GM12878 (cell line): ENCODE measurements at regions not wholly inside any gene's neighbourhood (a gene's known extent, or its start where the extent isn't known, plus 50 kb on each side); places are given as distances from the start of the nearest gene placed in this dataset.

Experiments used
- ATAC-seq: fragments of 200-7000 bp; cut with Tn5 transposase; 3 replicates; pipeline ENCODE4 v1.9.1; 2020; ENCODE audit warnings: mild to moderate bottlenecking, moderate library complexity
- BruUV-seq: library from RNA; stranded (reverse); fragments of 400-500 nt; replicated peaks from 2 replicates; lab custom pipeline; 2021; lab: Mats Ljungman, UMichigan
- CTCF ChIA-PET: fragments of 300-600 bp; sonication (Branson Sonifier 250); formaldehyde crosslinking; extraction: SDS; loops from one replicate; lab custom pipeline; 2021; ENCODE audit warnings: inconsistent platforms; lab: Yijun Ruan, JAX
- POLR2A ChIA-PET: fragments of 350-600 bp; formaldehyde crosslinking; extraction: SDS; loops from one replicate; lab custom pipeline; 2021; ENCODE audit warnings: inconsistent platforms; lab: Charles Lee
- RAD21 ChIA-PET: fragments of 300-600 bp; sonication (Branson Sonifier 250); formaldehyde crosslinking; loops from one replicate; lab custom pipeline; 2023; ENCODE audit warnings: antibody characterized with exemption; ENCODE audit not compliant: unreplicated experiment; lab: Charles Lee
- SMC1A ChIA-PET: fragments of 300-600 bp; sonication (Branson Sonifier 250); formaldehyde crosslinking; loops from one replicate; lab custom pipeline; 2023; ENCODE audit not compliant: unreplicated experiment, uncharacterized antibody; lab: Charles Lee
- DNase-seq: peaks from one replicate; pipeline ENCODE4 v3.0.0-alpha.2; 2011; ENCODE audit warnings: low read depth, low spot score
- FAIRE-seq: peaks from 3 replicates; lab custom pipeline; 2011; peaks lifted over from hg19 to GRCh38; lab: Jason Lieb, UNC
- H2AFZ ChIP-seq: 2 replicates; pipeline ENCODE4 v1.6.0; 2011; ENCODE audit warnings: low read depth, low read length, control low read depth; ENCODE audit not compliant: control insufficient read depth
- H3K27ac ChIP-seq: 2 replicates; pipeline ENCODE4 v1.5.1; 2011; ENCODE audit warnings: control low read depth; ENCODE audit not compliant: control insufficient read depth, insufficient read depth
- H3K27me3 ChIP-seq, 2 experiments: replicated peaks in 1 of 2; 2 replicates each; pipeline versions ENCODE4 v1.6.0 to v1.6.1; 2011; ENCODE audit warnings: low read length in 1 of 2; ENCODE audit not compliant: control insufficient read depth in 2 of 2, insufficient read depth in 2 of 2
- H3K36me3 ChIP-seq, 2 experiments: 2 replicates each; pipeline ENCODE4 v1.5.1; 2011; ENCODE audit warnings: low read length in 1 of 2; ENCODE audit not compliant: control insufficient read depth in 2 of 2, insufficient read depth in 2 of 2
- H3K4me1 ChIP-seq: 2 replicates; pipeline ENCODE4 v1.6.1; 2011; ENCODE audit warnings: mild to moderate bottlenecking, low read length, moderate library complexity, mixed read lengths; ENCODE audit not compliant: control insufficient read depth, insufficient read depth
- H3K4me2 ChIP-seq: 2 replicates; pipeline ENCODE4 v1.6.0; 2011; ENCODE audit warnings: control low read depth; ENCODE audit not compliant: control insufficient read depth, insufficient read depth
- H3K4me3 ChIP-seq: fragments of 200-600 bp; sonication (generic); 2 replicates; pipeline ENCODE4 v1.5.1; 2016
- H3K79me2 ChIP-seq: 2 replicates; pipeline ENCODE4 v1.6.0; 2011; ENCODE audit warnings: low read length; ENCODE audit not compliant: control insufficient read depth, insufficient read depth
- H3K9ac ChIP-seq: 2 replicates; pipeline ENCODE4 v1.8.0; 2011; ENCODE audit warnings: low read length, control low read depth, mixed read lengths; ENCODE audit not compliant: control insufficient read depth, insufficient read depth
- H3K9me3 ChIP-seq: replicated peaks from 3 replicates; pipeline ENCODE4 v1.5.1; 2011; ENCODE audit warnings: mild to moderate bottlenecking, low read length; ENCODE audit not compliant: control insufficient read depth, insufficient read depth
- H4K20me1 ChIP-seq: 2 replicates; pipeline ENCODE4 v1.6.0; 2011; ENCODE audit not compliant: control insufficient read depth, insufficient read depth
- BRCA1 ChIP-seq: IDR thresholded peaks from 2 replicates; pipeline ENCODE4 v1.6.1; 2011; ENCODE audit warnings: low read depth, low read length, improper control_type of control experiment
- CEBPZ ChIP-seq: fragments of 150-350 bp; IDR thresholded peaks from 2 replicates; pipeline ENCODE4 v1.6.1; 2016; ENCODE audit warnings: low read depth, low read length
- FOXK2 ChIP-seq: fragments of 450-650 bp; IDR thresholded peaks from 2 replicates; pipeline ENCODE4 v1.6.1; 2017; ENCODE audit warnings: mild to moderate bottlenecking, moderate library complexity
- MLLT1 ChIP-seq: fragments of 450-650 bp; IDR thresholded peaks from 2 replicates; pipeline ENCODE4 v1.6.1; 2016; ENCODE audit warnings: mild to moderate bottlenecking
- PML ChIP-seq: IDR thresholded peaks from 2 replicates; pipeline ENCODE4 v1.6.1; 2012; ENCODE audit warnings: low read length, inconsistent platforms
- TAF1 ChIP-seq: IDR thresholded peaks from 2 replicates; pipeline ENCODE4 v1.6.1; 2011; ENCODE audit warnings: mild to moderate bottlenecking, low read depth, low read length, borderline replicate concordance
- WRNIP1 ChIP-seq: IDR thresholded peaks from 2 replicates; pipeline ENCODE4 v1.6.1; 2011; ENCODE audit warnings: low read depth, low read length, improper control_type of control experiment, borderline replicate concordance
- ZNF274 ChIP-seq: IDR thresholded peaks from one replicate; pipeline ENCODE4 v1.8.0; 2011; ENCODE audit not compliant: insufficient read length, insufficient read depth
- ZNF592 ChIP-seq: fragments of 450-650 bp; IDR thresholded peaks from 2 replicates; pipeline ENCODE4 v1.6.1; 2017; ENCODE audit warnings: mild to moderate bottlenecking, moderate library complexity
- WGBS: methylation state at CpG from one replicate; pipeline ENCODE4 v1.1.6; 2016; ENCODE audit warnings: low lambda C conversion rate; ENCODE audit not compliant: insufficient replicate concordance, insufficient coverage; ENCODE audit errors: missing lambda C conversion rate; 5-methylcytosine and 5-hydroxymethylcytosine counted together
- in situ Hi-C: fragments of 300-500 bp; cut with MboI; formaldehyde crosslinking; loops from 9 replicates; pipeline ENCODE4 v1.14.3; 2018; ENCODE audit warnings: mixed read lengths
- intact Hi-C: fragments of 100-400 bp; cut with micrococcal nuclease; formaldehyde crosslinking; loops from one replicate; pipeline ENCODE4 v1.14.2; 2022; ENCODE audit not compliant: unreplicated experiment

DNA sequence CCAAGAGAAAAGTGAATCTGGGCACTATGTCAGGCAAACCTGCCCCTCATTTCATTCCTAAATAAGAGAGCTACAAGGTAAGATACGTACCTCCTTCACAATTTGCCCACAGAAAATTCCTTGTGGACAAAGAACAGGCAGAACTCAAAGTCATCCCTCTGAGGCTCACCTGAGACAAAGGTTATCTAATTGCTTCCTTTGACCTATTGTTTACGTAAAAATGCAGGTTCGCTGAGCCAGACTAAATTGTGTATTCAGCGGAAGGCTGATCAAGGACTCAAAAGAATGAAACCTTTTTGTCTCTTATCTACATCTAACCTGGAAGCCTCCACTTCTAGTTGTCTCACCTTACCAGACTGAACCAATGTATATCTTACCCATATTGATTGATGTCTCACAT is 213.3 kb downstream of the POSTN start:
- FAIRE-seq, result no peak
- WGBS, result 9% methylated on average over 4 of the region's 4 CpGs

DNA sequence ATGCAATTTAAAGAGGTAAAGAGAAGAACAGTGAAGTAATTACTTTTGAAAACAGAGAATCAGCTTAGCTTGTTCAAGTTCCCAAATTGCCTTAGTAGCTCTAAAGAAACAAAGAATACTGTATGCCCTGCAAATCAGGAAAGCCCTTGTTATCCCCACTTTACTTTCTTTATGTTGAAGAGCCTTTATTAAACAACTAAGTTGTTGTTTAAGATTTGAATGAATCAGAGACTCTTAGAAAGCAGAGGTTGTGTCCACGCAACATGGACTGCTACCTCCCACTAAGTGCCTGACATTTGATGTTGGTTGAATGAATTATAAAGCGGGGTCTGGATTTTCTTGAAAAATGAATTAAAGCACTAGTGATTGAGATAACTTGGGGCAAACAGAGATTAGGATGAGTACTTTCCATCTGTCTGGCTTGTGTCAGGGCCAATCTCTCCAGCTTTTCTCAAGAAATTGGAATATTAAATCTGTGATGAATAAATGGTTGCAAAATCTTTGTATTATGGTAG is 214.7 kb downstream of the POSTN start:
- ChIA-PET POLR2A (no interaction called here), CTCF (interaction anchor here (0.8 kb wide), 1 partner anchor 15 kb away, joined by 3 read pairs; no protein-coding TSS in a partner anchor), RAD21 (no interaction called here), SMC1A (no interaction called here)
- no TSS peak for BruUV-seq
- no peaks in the 10 kb centered on the region for H3K4me1 ChIP-seq
- H3K4me3 ChIP-seq, result no peak overlapping the region
- H3K27ac ChIP-seq, result no peak overlapping the region
- H4K20me1 ChIP-seq, result no peaks in the 10 kb centered on the region
- no peaks in the 10 kb centered on the region for H3K36me3 ChIP-seq
- H3K79me2 ChIP-seq, result no peaks in the 10 kb centered on the region
- H3K4me2 ChIP-seq, result no peak overlapping the region
- H3K9ac ChIP-seq, result no peak overlapping the region
- H2AFZ ChIP-seq, result no peak overlapping the region
- no peak for ATAC-seq
- no peaks in the 10 kb centered on the region for H3K27me3 ChIP-seq
- WGBS, result 15% methylated on average over 2 of the region's 2 CpGs
- intact Hi-C loops (no loop called here), in situ Hi-C loops (no loop called here)
- DNase-seq, result no peak
- FAIRE-seq, result no peak
- H3K9me3 ChIP-seq, result no peaks in the 10 kb centered on the region
- no peak for TF ChIP-seq WRNIP1
- TF ChIP-seq CEBPZ, result no peak
- no peak for TF ChIP-seq MLLT1
- no peak for TF ChIP-seq ZNF592
- TF ChIP-seq PML, result no peak

More for the DNA sequence above, 213.3 kb downstream of the POSTN start:
- DNase-seq (no peak), ATAC-seq (no peak)
- ChIA-PET SMC1A (no interaction called here), CTCF (no interaction called here), POLR2A (no interaction called here), RAD21 (no interaction called here)
- H3K27ac ChIP-seq, result no peak overlapping the region
- H2AFZ ChIP-seq, result no peak overlapping the region
- H3K79me2 ChIP-seq, result no peaks in the 10 kb centered on the region
- no peaks in the 10 kb centered on the region for H4K20me1 ChIP-seq
- no peaks in the 10 kb centered on the region for H3K9me3 ChIP-seq
- no peaks in the 10 kb centered on the region for H3K27me3 ChIP-seq
- BruUV-seq, result no TSS peak
- no peak overlapping the region for H3K4me3 ChIP-seq
- in situ Hi-C loops, result no loop called here
- H3K4me1 ChIP-seq, result no peaks in the 10 kb centered on the region
- intact Hi-C loops, result no loop called here
- H3K9ac ChIP-seq, result no peak overlapping the region
- TF ChIP-seq TAF1 (no peak), BRCA1 (no peak), ZNF274 (no peak), FOXK2 (no peak), WRNIP1 (no peak)
- no peaks in the 10 kb centered on the region for H3K36me3 ChIP-seq
- H3K4me2 ChIP-seq, result no peak overlapping the region
